K562 (cell line): ENCODE measurements at regions not wholly inside any gene's neighbourhood (a gene's known extent, or its start where the extent isn't known, plus 50 kb on each side); places are given as distances from the start of the nearest gene placed in this dataset.

Experiments
- ATAC-seq: fragments of 200-7000 bp; cut with Tn5 transposase; 3 replicates; pipeline ENCODE4 v1.9.1; 2020; ENCODE audit warnings: moderate library complexity
- BruUV-seq: library from RNA; stranded (reverse); fragments of 400-500 nt; replicated peaks from 2 replicates; lab custom pipeline; 2021; lab: Mats Ljungman, UMichigan
- CTCF ChIA-PET: fragments of 300-600 bp; formaldehyde crosslinking; extraction: SDS; loops from one replicate; lab custom pipeline; 2021; ENCODE audit warnings: low intra/inter-chr PET ratio; lab: Yijun Ruan, JAX
- POLR2A ChIA-PET: fragments of 300-600, 350-650 bp; sonication (Branson Sonifier 250); formaldehyde crosslinking; extraction: SDS; loops from one replicate; lab custom pipeline; 2021; ENCODE audit warnings: antibody characterized with exemption, inconsistent platforms; lab: Yijun Ruan, JAX
- DNase-seq, 4 experiments: peaks; one replicate each; pipeline versions ENCODE4 v3.0.0 to v3.0.0-alpha.2; 2011 to 2018; ENCODE audit warnings: low spot score in 3 of 4, mixed read lengths in 3 of 4; ENCODE audit errors: extremely low read depth in 1 of 4
- FAIRE-seq: peaks from 2 replicates; lab custom pipeline; 2011; peaks lifted over from hg19 to GRCh38; lab: Jason Lieb, UNC
- H2AFZ ChIP-seq: 2 replicates; pipeline ENCODE4 v1.6.0; 2011; ENCODE audit warnings: low read depth, low read length, control low read depth, inconsistent platforms
- H3K27ac ChIP-seq: fragments of 200-600 bp; 3 replicates; pipeline ENCODE4 v1.8.0; 2011; ENCODE audit warnings: low read depth, mild to moderate bottlenecking, control low read depth, inconsistent platforms, low read length, moderate library complexity, mixed read lengths; ENCODE audit errors: extremely low read depth
- H3K27me3 ChIP-seq, 2 experiments: fragments of 300-600 bp in 1 of 2; 2 replicates in 1 of 2; 3 replicates in 1 of 2; pipeline versions ENCODE4 v1.6.0 to v1.8.0; 2011; ENCODE audit warnings: inconsistent platforms in 2 of 2, low read length in 2 of 2, mild to moderate bottlenecking in 1 of 2, mixed read lengths in 1 of 2, moderate library complexity in 1 of 2; ENCODE audit not compliant: control insufficient read depth in 2 of 2, insufficient read depth in 2 of 2
- H3K36me3 ChIP-seq: fragments of 300-600 bp; 3 replicates; pipeline ENCODE4 v1.8.0; 2011; ENCODE audit warnings: mild to moderate bottlenecking, low read length, inconsistent platforms; ENCODE audit not compliant: control insufficient read depth, insufficient read depth
- H3K4me1 ChIP-seq, 2 experiments: fragments of 200-600 bp in 1 of 2; replicated peaks in 1 of 2; 2 replicates in 1 of 2; 3 replicates in 1 of 2; pipeline versions ENCODE4 v1.5.1 to v1.8.0; 2011; ENCODE audit warnings: inconsistent platforms in 2 of 2, low read length in 2 of 2, mild to moderate bottlenecking in 1 of 2, mixed read lengths in 1 of 2, moderate library complexity in 1 of 2; ENCODE audit not compliant: control insufficient read depth in 2 of 2, insufficient read depth in 2 of 2
- H3K4me2 ChIP-seq: 2 replicates; pipeline ENCODE4 v1.6.1; 2011; ENCODE audit warnings: low read length, control low read depth, inconsistent platforms, mixed read lengths; ENCODE audit not compliant: insufficient read depth
- H3K4me3 ChIP-seq: fragments of 200-600 bp; sonication (generic), shearing (Covaris generic); 2 replicates; pipeline ENCODE4 v1.5.1; 2016; ENCODE audit warnings: control low read depth, inconsistent platforms
- H3K79me2 ChIP-seq: fragments of 200-600 bp; 3 replicates; pipeline ENCODE4 v1.8.0; 2011; ENCODE audit warnings: low read length, inconsistent platforms; ENCODE audit not compliant: control insufficient read depth, insufficient read depth
- H3K9ac ChIP-seq, 2 experiments: 2 replicates each; pipeline versions ENCODE4 v1.6.0 to v1.6.1; 2011; ENCODE audit warnings: low read depth in 2 of 2, low read length in 2 of 2, control low read depth in 1 of 2, inconsistent platforms in 1 of 2, mild to moderate bottlenecking in 1 of 2, mixed read lengths in 1 of 2; ENCODE audit not compliant: insufficient read depth in 1 of 2
- H3K9me1 ChIP-seq: one replicate; pipeline ENCODE4 v1.6.0; 2011; ENCODE audit warnings: inconsistent platforms, mild to moderate bottlenecking, low read length, moderate library complexity; ENCODE audit not compliant: control insufficient read depth, insufficient read depth
- H3K9me3 ChIP-seq: replicated peaks from 2 replicates; pipeline ENCODE4 v1.5.1; 2011; ENCODE audit warnings: low read depth, low read length, inconsistent platforms; ENCODE audit not compliant: control insufficient read depth, insufficient read depth
- H4K20me1 ChIP-seq: replicated peaks from 2 replicates; pipeline ENCODE4 v1.6.1; 2011; ENCODE audit warnings: low read length, inconsistent platforms, mixed read lengths; ENCODE audit not compliant: control insufficient read depth, insufficient read depth
- ASH1L ChIP-seq: fragments of 450-650 bp; IDR thresholded peaks from 2 replicates; pipeline ENCODE4 v1.6.1; 2018; ENCODE audit warnings: borderline replicate concordance, mild to moderate bottlenecking, low read depth; ENCODE audit not compliant: partially characterized antibody
- DACH1 ChIP-seq: fragments of 450-650 bp; IDR thresholded peaks from 2 replicates; pipeline ENCODE4 v1.6.1; 2018; ENCODE audit not compliant: partially characterized antibody
- E2F8 ChIP-seq: fragments of 450-650 bp; IDR thresholded peaks from 2 replicates; pipeline ENCODE4 v1.7.1; 2018; ENCODE audit warnings: mild to moderate bottlenecking, low read depth; ENCODE audit not compliant: partially characterized antibody
- GATAD2A ChIP-seq: fragments of 450-650 bp; IDR thresholded peaks from 2 replicates; pipeline ENCODE4 v1.6.1; 2017
- HDAC1 ChIP-seq, 2 experiments: fragments of 450-650 bp; IDR thresholded peaks; 2 replicates each; pipeline ENCODE4 v1.6.1; 2016 to 2017; ENCODE audit warnings: inconsistent platforms in 1 of 2, mild to moderate bottlenecking in 1 of 2, moderate library complexity in 1 of 2
- HMGN3 ChIP-seq: IDR thresholded peaks from 2 replicates; pipeline ENCODE4 v1.6.1; 2011; ENCODE audit warnings: borderline replicate concordance, low read depth, mild to moderate bottlenecking, mixed read lengths, low read length; ENCODE audit not compliant: insufficient read length; ENCODE audit errors: extremely low read depth
- MAFK ChIP-seq: IDR thresholded peaks from 2 replicates; pipeline ENCODE4 v1.6.1; 2011; ENCODE audit warnings: low read length, improper control_type of control experiment
- NFATC3 ChIP-seq: fragments of 450-650 bp; IDR thresholded peaks from 2 replicates; pipeline ENCODE4 v1.6.1; 2017; ENCODE audit warnings: mild to moderate bottlenecking
- POLR3A ChIP-seq: IDR thresholded peaks from 2 replicates; pipeline ENCODE4 v1.6.1; 2011; ENCODE audit warnings: borderline replicate concordance, mild to moderate bottlenecking, moderate library complexity; ENCODE audit not compliant: insufficient read length, insufficient read depth; ENCODE audit errors: extremely low read depth
- PRPF4 ChIP-seq: fragments of 200-400 bp; formaldehyde crosslinking; IDR thresholded peaks from one replicate; pipeline ENCODE4 v1.6.1; 2017; ENCODE audit warnings: low read length, low read depth, mild to moderate bottlenecking; ENCODE audit not compliant: insufficient read depth, poor library complexity, severe bottlenecking
- ZNF23 ChIP-seq: fragments of 250-450 bp; sonication (Bioruptor Pico); IDR thresholded peaks from 2 replicates; pipeline ENCODE4 v1.4.0; 2020; ENCODE audit warnings: mild to moderate bottlenecking
- ZNF282 ChIP-seq: sonication (generic); formaldehyde crosslinking; IDR thresholded peaks from 2 replicates; pipeline ENCODE4 v1.8.1; 2023; ENCODE audit warnings: missing genetic modification reagents
- ZNF354B ChIP-seq: fragments of 250-450 bp; sonication (Bioruptor Pico); IDR thresholded peaks from 2 replicates; pipeline ENCODE4 v1.4.0; 2020
- ZNF431 ChIP-seq: sonication (generic); formaldehyde crosslinking; IDR thresholded peaks from 2 replicates; pipeline ENCODE4 v1.8.0; 2022; ENCODE audit warnings: mild to moderate bottlenecking, missing genetic modification reagents
- ZNF75A ChIP-seq: fragments of 450-650 bp; formaldehyde crosslinking; IDR thresholded peaks from 2 replicates; pipeline ENCODE4 v1.4.0; 2020; ENCODE audit warnings: mild to moderate bottlenecking
- WGBS: fragments of 100-300 bp; shearing (Covaris generic); methylation state at CpG from one replicate; pipeline ENCODE4 v1.1.6; 2016; ENCODE audit warnings: low coverage, mixed read lengths; ENCODE audit not compliant: insufficient coverage; ENCODE audit errors: missing lambda C conversion rate; 5-methylcytosine and 5-hydroxymethylcytosine counted together
- in situ Hi-C: fragments of 300-500 bp; cut with MboI; formaldehyde crosslinking; loops from 4 replicates; pipeline ENCODE4 v1.15.0; 2018; ENCODE audit warnings: inconsistent platforms, mixed read lengths
- intact Hi-C: fragments of 100-400 bp; cut with micrococcal nuclease; formaldehyde crosslinking; loops from 2 replicates; pipeline ENCODE4 v1.14.2; 2022

GRCh38 chrX:129316461-129316860, 206.8 kb downstream of the SMARCA1 start:
- Histone ChIP-seq H3K9ac (no peak overlapping the region), H3K36me3 (no peaks in the 10 kb centered on the region), H3K79me2 (no peaks in the 10 kb centered on the region), H3K27ac (no peak overlapping the region), H2AFZ (no peak overlapping the region), H3K9me3 (no peaks in the 10 kb centered on the region), H3K4me1 (no peaks in the 10 kb centered on the region), H3K9me1 (no peaks in the 10 kb centered on the region), H3K4me3 (no peak overlapping the region), H4K20me1 (no peaks in the 10 kb centered on the region), H3K27me3 (no peaks in the 10 kb centered on the region), H3K4me2 (no peak overlapping the region)
- TF ChIP-seq ZNF282 (CRISPR knock-in tag) (no peak), DACH1 (no peak), HMGN3 (no peak), ASH1L (no peak), MAFK (no peak), E2F8 (no peak), ZNF75A (CRISPR knock-in tag) (no peak), HDAC1 (IDR thresholded peaks at IDR 0.05) (no peak), POLR3A (no peak), ZNF23 (CRISPR knock-in tag) (no peak), ZNF354B (CRISPR knock-in tag) (no peak), NFATC3 (no peak), GATAD2A (no peak), PRPF4 (no peak), ZNF431 (CRISPR knock-in tag) (no peak)
- no peak for DNase-seq
- POLR2A ChIA-PET = interaction anchor here (0.6 kb wide), 1 partner anchor 793 kb away, joined by 3 read pairs; no protein-coding TSS in a partner anchor
- no peak for ATAC-seq
- 6% methylated on average over 2 of the region's 2 CpGs for WGBS
- intact Hi-C loops (no loop called here), in situ Hi-C loops (no loop called here)
- FAIRE-seq = no peak
- BruUV-seq = no TSS peak
- CTCF ChIA-PET = no interaction called here
